Stomach (tissue), 8 donors: ENCODE measurements at regions not wholly inside any gene's neighbourhood (a gene's known extent, or its start where the extent isn't known, plus 50 kb on each side); places are given as distances from the start of the nearest gene placed in this dataset.

Experiments used
- DNase-seq, 2 donors: peaks; one replicate each; pipeline versions ENCODE4 v3.0.0 to v3.0.0-alpha.2; 2013 to 2019
- H3K27ac ChIP-seq, 5 donors: fragments of 200-600 bp in 4 of 5; sonication (generic) in 4 of 5; one replicate each; pipeline ENCODE4 v1.5.1; 2013 to 2019; ENCODE audit warnings: mild to moderate bottlenecking in 1 of 5, moderate library complexity in 1 of 5
- H3K27me3 ChIP-seq, 3 donors: fragments of 200-600 bp; sonication (generic); one replicate each; pipeline ENCODE4 v1.5.1; 2017 to 2019; ENCODE audit warnings: mixed run types in 1 of 3
- H3K36me3 ChIP-seq, 4 donors: fragments of 200-600 bp; sonication (generic); 1 replicate in 3 of 4; 2 replicates in 1 of 4; pipeline ENCODE4 v1.5.1; 2016 to 2019
- H3K4me1 ChIP-seq, 4 donors: fragments of 200-600 bp; sonication (generic); one replicate each; pipeline ENCODE4 v1.5.1; 2016 to 2019
- H3K4me3 ChIP-seq, 4 donors: fragments of 200-600 bp; sonication (generic) in 3 of 4; one replicate each; pipeline ENCODE4 v1.5.1; 2016 to 2019; ENCODE audit warnings: mild to moderate bottlenecking in 1 of 4
- H3K9me3 ChIP-seq, 4 donors: fragments of 200-600 bp; sonication (generic); one replicate each; pipeline ENCODE4 v1.5.1; 2016 to 2019
- EP300 ChIP-seq: sonication (generic); formaldehyde crosslinking; IDR thresholded peaks from one replicate; pipeline ENCODE4 v1.6.1; 2017; ENCODE audit warnings: antibody characterized with exemption
- POLR2A ChIP-seq, 4 donors: fragments of 450-650 bp; IDR thresholded peaks; one replicate each; pipeline ENCODE4 v1.6.1; 2016; ENCODE audit warnings: antibody characterized with exemption in 4 of 4, control low read depth in 2 of 4, mild to moderate bottlenecking in 1 of 4, moderate library complexity in 1 of 4
- POLR2AphosphoS5 ChIP-seq, 3 donors: sonication (generic); formaldehyde crosslinking; IDR thresholded peaks; one replicate each; pipeline ENCODE4 v1.6.1; 2016; ENCODE audit warnings: antibody characterized with exemption in 3 of 3
- whole genome bisulfite sequencing, 5 donors: extraction: QIAGEN DNeasy Blood & Tissue Kit in 3 of 5; methylation state at CpG; one replicate each; pipeline versions ENCODE4 v1.1.5 to v1.1.7; 2013 to 2018; 5-methylcytosine and 5-hydroxymethylcytosine counted together
- intact Hi-C: fragments of 100-400 bp; cut with DNase I; formaldehyde crosslinking; loops from one replicate; pipeline ENCODE4 v1.15.1; 2023; ENCODE audit warnings: low total_unique reads
- TF ChIP-seq, protein P1 (sequence below), 7 experiments: fragments of 450-650 bp in 4 of 7; fragments of 200-600 bp in 3 of 7; sonication (generic) in 3 of 7; IDR thresholded peaks; one replicate each; pipeline ENCODE4 v1.5.1; 2016 to 2019; ENCODE audit warnings: antibody characterized with exemption in 7 of 7, control low read depth in 2 of 7, mild to moderate bottlenecking in 1 of 7
- donor health status: healthy with polysubstance abuse.
- donor health status: Bipolar disorder and iron deficiency.
- donor health status: healthy.

DNA sequence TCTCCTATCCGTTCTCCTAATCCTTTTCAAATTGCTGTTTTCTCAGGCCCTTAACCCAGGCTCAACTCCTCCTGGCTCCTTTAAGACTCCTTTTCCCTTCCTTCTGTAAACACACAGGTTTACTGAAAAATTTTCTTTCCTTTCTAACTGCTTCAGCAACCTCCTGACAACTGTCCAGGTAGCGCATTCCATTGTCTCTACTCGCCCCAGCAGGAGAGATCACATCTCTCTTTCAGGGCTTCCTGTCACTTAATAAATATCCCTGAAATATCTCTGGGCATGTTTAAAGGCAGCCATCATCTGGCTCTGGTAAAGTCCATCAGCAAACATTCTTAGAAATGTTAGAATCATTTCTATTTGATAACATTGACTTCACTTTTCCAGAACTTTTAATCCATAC is 211.2 kb upstream of the PTBP2 start:
- TF ChIP-seq, protein P1, sequence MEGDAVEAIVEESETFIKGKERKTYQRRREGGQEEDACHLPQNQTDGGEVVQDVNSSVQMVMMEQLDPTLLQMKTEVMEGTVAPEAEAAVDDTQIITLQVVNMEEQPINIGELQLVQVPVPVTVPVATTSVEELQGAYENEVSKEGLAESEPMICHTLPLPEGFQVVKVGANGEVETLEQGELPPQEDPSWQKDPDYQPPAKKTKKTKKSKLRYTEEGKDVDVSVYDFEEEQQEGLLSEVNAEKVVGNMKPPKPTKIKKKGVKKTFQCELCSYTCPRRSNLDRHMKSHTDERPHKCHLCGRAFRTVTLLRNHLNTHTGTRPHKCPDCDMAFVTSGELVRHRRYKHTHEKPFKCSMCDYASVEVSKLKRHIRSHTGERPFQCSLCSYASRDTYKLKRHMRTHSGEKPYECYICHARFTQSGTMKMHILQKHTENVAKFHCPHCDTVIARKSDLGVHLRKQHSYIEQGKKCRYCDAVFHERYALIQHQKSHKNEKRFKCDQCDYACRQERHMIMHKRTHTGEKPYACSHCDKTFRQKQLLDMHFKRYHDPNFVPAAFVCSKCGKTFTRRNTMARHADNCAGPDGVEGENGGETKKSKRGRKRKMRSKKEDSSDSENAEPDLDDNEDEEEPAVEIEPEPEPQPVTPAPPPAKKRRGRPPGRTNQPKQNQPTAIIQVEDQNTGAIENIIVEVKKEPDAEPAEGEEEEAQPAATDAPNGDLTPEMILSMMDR (IDR thresholded peaks at IDR 0.05), result no peak
- TF ChIP-seq POLR2A (IDR thresholded peaks at IDR 0.05) (no peak), POLR2AphosphoS5 (IDR thresholded peaks at IDR 0.05) (no peak), EP300 (no peak)
- Histone ChIP-seq H3K27me3 (no peaks in the 10 kb centered on the region), H3K4me1 (no peaks in the 10 kb centered on the region), H3K27ac (no peak overlapping the region), H3K36me3 (no peaks in the 10 kb centered on the region), H3K9me3 (no peaks in the 10 kb centered on the region), H3K4me3 (no peak overlapping the region)
- 56 to 66% (median 63%) methylated on average over 3 of the region's 3 CpGs for WGBS, 5 donors
- intact Hi-C loops, result no loop called here
- no peak for DNase-seq

- intact Hi-C loops, result no loop called here
- 31 to 61% (median 56%) methylated on average over 3 of the region's 3 CpGs for WGBS, 5 donors
Measured at GRCh38 chr1:96510911-96511310, 210.7 kb upstream of the PTBP2 start.

DNA sequence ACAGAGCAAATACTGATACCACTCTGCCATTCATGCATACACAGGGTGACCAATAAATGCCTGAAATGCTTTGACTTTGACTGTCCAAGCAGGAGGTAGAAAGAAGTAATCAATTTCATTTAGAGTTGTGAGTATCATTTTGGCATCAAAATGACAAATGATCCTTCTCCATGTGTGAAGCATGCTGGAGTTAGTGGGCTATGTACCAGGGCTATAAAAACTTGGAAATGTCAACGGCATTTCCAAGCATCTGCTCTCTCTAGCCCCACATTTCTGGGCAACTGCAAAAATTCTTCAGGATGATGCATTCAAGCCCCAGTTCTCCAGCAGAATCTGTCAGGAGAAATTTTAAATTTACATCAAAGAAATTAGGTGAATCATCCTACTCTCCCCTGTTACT is 208.4 kb upstream of the PTBP2 start:
- Histone ChIP-seq H3K36me3 (no peaks in the 10 kb centered on the region), H3K27me3 (no peaks in the 10 kb centered on the region), H3K27ac (no peak overlapping the region), H3K4me1 (no peaks in the 10 kb centered on the region), H3K9me3 (no peaks in the 10 kb centered on the region), H3K4me3 (no peak overlapping the region)
- 53 to 86% (median 67%) methylated on average over 1 of the region's 1 CpG for WGBS, 5 donors
- no peak for DNase-seq
- TF ChIP-seq EP300 (no peak), POLR2A (IDR thresholded peaks at IDR 0.05) (no peak), POLR2AphosphoS5 (IDR thresholded peaks at IDR 0.05) (no peak)
- TF ChIP-seq, protein P1 (IDR thresholded peaks at IDR 0.05), result no peak
- intact Hi-C loops, result no loop called here

More at GRCh38 chr1:96510911-96511310, 210.7 kb upstream of the PTBP2 start:
- Histone ChIP-seq H3K9me3 (no peaks in the 10 kb centered on the region), H3K27ac (no peak overlapping the region), H3K36me3 (no peaks in the 10 kb centered on the region), H3K4me3 (no peak overlapping the region), H3K27me3 (no peaks in the 10 kb centered on the region), H3K4me1 (no peaks in the 10 kb centered on the region)
- DNase-seq, result peak in 1 of 2 donors; percentile 21
- no peak for TF ChIP-seq POLR2A (IDR thresholded peaks at IDR 0.05)
- no peak for TF ChIP-seq POLR2AphosphoS5 (IDR thresholded peaks at IDR 0.05)
- TF ChIP-seq, protein P1 (IDR thresholded peaks at IDR 0.05), result no peak
- TF ChIP-seq EP300, result no peak

DNA sequence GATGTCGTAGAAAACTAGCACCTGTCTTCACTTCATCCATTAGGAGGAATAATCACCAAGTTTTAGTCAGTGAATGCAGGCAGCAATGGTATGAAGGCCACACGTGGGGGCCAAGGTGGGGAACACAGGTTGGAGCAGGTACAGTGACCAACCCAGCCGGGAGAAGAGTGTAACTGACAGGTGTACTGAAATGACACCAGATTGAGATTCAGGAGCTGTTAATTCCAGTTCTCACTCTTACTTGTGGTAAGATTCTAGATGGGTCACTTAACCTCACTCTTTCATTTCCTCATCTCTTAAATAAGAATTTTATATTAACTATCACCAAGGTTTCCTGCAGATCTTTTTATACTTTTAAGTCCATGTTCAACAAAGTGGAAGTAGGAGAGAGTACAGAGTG is 206.2 kb upstream of the PTBP2 start:
- H3K4me1 ChIP-seq, result peaks cover 0 to 10% (median 3%) of the 10 kb centered on the region in 4 donors
- 60 to 72% (median 66%) methylated on average over 3 of the region's 3 CpGs for WGBS, 5 donors

More for the DNA sequence above, 206.2 kb upstream of the PTBP2 start:
- H3K36me3 ChIP-seq, result no peaks in the 10 kb centered on the region
- TF ChIP-seq, protein P1 (IDR thresholded peaks at IDR 0.05), result no peak
- TF ChIP-seq POLR2AphosphoS5 (IDR thresholded peaks at IDR 0.05) (no peak), POLR2A (IDR thresholded peaks at IDR 0.05) (no peak), EP300 (no peak)
- H3K27me3 ChIP-seq, result no peaks in the 10 kb centered on the region
- no peaks in the 10 kb centered on the region for H3K9me3 ChIP-seq
- DNase-seq, result no peak
- no peak overlapping the region for H3K4me3 ChIP-seq
- intact Hi-C loops, result no loop called here
- no peak overlapping the region for H3K27ac ChIP-seq
